Epithelial cell of esophagus (primary cell): ENCODE measurements at regions not wholly inside any gene's neighbourhood (a gene's known extent, or its start where the extent isn't known, plus 50 kb on each side); places are given as distances from the start of the nearest gene placed in this dataset.

ENCODE experiments used
- DNase-seq: peaks from one replicate; pipeline ENCODE4 v3.0.0; 2010; ENCODE audit warnings: low read depth
- H3K4me3 ChIP-seq: 2 replicates; pipeline ENCODE4 v1.5.1; 2011; ENCODE audit warnings: mild to moderate bottlenecking, low read length, control low read depth
- TF ChIP-seq, protein P1 (sequence below): IDR thresholded peaks from 2 replicates; pipeline ENCODE4 v1.5.1; 2011; ENCODE audit warnings: low read depth, mild to moderate bottlenecking, low read length, control low read depth, inconsistent platforms; ENCODE audit not compliant: insufficient read depth; ENCODE audit errors: missing control alignments

DNA sequence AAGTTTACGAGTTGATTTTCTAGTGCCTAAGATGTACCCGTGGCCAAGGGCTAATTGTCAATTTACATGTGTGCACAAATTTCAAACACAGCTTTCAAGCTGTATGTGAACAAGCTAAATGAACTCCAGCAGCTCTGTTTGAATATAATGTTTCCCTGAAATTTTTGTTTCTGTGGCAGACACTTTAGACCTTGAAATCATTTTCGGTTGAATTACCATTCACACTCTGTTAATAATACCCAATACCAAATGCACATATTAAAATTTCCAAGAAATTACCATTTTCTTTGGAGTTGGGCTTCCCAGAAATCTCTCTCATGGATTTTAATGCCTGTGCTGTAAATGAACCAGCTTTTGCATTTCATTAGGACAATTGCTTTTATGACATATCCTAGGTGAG, 506.1 kb upstream of the ID4 start:
- H3K4me3 ChIP-seq, result no peak overlapping the region
- DNase-seq, result no peak
- TF ChIP-seq, protein P1, sequence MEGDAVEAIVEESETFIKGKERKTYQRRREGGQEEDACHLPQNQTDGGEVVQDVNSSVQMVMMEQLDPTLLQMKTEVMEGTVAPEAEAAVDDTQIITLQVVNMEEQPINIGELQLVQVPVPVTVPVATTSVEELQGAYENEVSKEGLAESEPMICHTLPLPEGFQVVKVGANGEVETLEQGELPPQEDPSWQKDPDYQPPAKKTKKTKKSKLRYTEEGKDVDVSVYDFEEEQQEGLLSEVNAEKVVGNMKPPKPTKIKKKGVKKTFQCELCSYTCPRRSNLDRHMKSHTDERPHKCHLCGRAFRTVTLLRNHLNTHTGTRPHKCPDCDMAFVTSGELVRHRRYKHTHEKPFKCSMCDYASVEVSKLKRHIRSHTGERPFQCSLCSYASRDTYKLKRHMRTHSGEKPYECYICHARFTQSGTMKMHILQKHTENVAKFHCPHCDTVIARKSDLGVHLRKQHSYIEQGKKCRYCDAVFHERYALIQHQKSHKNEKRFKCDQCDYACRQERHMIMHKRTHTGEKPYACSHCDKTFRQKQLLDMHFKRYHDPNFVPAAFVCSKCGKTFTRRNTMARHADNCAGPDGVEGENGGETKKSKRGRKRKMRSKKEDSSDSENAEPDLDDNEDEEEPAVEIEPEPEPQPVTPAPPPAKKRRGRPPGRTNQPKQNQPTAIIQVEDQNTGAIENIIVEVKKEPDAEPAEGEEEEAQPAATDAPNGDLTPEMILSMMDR, result no peak

DNA sequence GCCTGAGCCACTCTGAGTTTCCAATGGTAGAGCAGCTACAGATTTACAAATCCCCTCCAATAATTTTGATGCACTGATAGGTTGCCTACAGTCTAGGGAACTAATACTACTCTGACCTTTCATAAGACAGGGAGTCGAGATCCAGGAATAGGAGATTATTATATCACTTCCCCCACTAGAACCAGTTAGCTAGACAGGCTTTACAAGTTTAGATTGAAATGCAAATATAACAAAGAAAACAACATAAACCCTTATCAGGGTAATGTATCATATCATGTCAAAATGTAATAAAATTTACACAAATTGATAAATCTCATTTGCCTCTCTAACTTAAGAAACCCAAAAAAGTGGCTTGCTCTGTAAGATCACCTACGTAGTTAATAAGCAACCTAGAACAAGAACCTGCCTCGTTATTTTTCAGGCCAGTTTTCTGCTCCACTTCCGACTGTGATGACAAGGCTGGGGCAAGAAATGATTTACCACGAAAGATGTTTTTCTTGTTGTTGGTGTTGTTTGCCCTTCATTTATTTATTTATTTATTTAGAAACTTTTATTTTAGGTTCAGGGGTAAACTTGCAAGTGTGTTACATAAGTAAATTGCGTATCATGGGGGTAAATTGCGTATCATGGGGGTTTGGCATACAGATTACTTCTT, 504.2 kb upstream of the ID4 start:
- H3K4me3 ChIP-seq, result no peak overlapping the region
- TF ChIP-seq, protein P1, result no peak
- DNase-seq, result no peak

DNA sequence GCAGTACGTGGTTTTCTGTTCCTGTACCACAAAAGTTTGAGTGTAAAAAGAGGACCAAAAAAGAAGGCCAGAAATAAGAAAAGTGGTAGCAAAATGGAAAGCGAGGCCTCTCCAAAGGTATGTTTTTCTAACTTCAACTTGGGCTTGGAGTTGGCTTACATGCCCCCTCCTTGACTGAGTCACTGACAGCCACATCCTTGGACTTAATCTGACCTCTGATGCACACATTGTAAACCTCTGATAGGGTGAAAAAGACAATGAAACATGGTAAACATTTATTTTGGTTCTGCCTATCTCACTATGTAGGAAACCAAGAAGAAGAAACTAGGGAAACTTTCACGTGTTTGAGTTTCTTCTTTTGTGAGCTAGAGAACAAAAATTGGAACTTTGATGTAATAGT, 503.2 kb upstream of the ID4 start:
- H3K4me3 ChIP-seq, result no peak overlapping the region
- TF ChIP-seq, protein P1, result no peak
- peak; percentile 70 for DNase-seq

DNA sequence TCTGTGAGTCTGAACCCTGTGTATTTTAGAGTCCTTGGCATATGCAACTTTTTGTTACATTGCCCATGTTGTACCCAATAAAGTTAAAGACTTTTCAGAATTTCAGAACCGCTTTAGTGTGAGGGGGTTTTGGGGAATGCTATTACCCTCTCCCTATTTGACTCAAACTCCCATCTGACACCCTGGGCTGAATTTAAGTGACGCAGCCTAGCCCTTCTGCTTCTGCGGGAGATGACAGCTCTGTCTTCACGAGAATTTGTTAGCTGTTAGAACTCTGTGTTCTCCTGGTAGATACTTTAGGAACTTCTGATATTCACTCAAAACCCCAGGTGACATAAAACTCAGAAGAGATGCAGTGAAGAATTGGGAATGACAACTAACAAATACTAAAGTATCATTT, 500.6 kb upstream of the ID4 start:
- TF ChIP-seq, protein P1, result no peak
- DNase-seq, result no peak
- H3K4me3 ChIP-seq, result no peak overlapping the region

DNA sequence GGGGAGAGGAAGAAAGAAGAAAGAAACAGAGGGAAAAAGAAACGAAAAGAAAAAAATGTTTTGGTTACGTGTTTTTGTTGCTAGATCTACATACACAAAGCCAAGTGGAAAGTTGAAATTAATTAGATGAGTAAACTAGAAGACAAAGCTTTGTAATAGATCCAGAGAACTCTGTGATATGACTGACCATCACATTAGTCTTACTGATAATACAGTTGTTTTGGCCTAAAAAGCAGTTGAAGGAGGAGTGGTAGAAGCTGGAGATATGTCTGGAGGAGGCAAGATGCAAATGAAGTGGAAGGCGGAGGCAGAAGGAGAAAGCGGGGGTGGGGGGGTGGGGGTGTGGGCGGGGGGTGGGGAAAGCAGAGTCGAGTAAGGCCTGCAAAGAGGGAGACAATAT, 500.1 kb upstream of the ID4 start:
- TF ChIP-seq, protein P1, result no peak
- no peak for DNase-seq
- H3K4me3 ChIP-seq, result no peak overlapping the region

DNA sequence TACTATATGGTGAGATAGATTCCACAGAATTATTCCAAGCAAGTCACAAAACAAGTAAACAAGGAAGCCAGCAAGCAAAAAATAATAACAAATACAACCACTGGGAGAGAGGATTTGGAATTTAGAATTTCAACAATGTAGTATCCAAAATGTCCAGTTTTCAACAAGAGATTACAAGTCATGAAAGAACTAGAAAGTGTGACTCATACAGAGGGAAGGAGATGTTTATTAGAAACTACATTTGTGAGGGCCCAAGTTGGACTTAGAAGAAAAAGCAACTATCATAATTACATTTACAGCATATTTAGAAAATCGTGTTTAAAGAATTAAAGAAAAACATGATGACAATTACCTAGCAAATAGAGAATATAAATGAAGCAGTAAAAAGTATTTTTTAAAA, 494.6 kb upstream of the ID4 start:
- no peak overlapping the region for H3K4me3 ChIP-seq
- TF ChIP-seq, protein P1, result no peak
- DNase-seq, result peak; percentile 33

DNA sequence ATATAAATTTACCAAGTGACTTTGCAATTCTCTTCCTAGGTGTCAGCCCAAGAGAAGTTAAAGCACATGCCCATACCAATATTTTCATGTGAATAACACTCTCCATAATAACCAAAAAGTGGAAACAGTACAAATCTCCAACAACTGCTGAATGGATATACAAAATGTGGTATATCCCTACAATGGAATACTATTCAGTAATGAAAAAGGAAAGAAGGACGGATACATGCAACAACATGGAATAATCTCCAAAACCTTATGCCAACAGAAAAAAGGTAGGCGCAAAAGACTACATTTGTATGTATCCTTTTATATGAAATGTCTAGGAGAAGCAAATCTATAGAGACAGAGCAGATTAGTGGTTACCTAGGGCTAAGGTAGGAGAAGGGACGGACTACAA, 487.7 kb upstream of the ID4 start:
- no peak for DNase-seq
- H3K4me3 ChIP-seq, result no peak overlapping the region
- TF ChIP-seq, protein P1, result no peak
